ENCODE measurements at regions not wholly inside any gene's neighbourhood (a gene's known extent, or its start where the extent isn't known, plus 50 kb on each side); places are given as distances from the start of the nearest gene placed in this dataset.

- TF ChIP-seq POLR2A (IDR thresholded peaks at IDR 0.05) = no peak
- TF ChIP-seq CTCF (IDR thresholded peaks at IDR 0.05) = no peak
These were observed 71.6 kb upstream of the UNC5A start for GRCh38 chr5:176738637-176739250.
